BLaER1 treated with 17β-estradiol and CSF1 and Interleukin-3, amounts not matched to agents 10 nM and 100 nM (cell line): ENCODE measurements at regions not wholly inside any gene's neighbourhood (a gene's known extent, or its start where the extent isn't known, plus 50 kb on each side); places are given as distances from the start of the nearest gene placed in this dataset.
A peak's percentile ranks its signal among the peaks of the same experiment; 100 is the strongest.

Experiments used
- H3K27ac ChIP-seq, 11 experiments: shearing (Covaris generic); formaldehyde crosslinking; 2 replicates each; pipeline ENCODE4 v1.8.1; 2022
- H3K27me3 ChIP-seq, 11 experiments: shearing (Covaris generic); formaldehyde crosslinking; 2 replicates each; pipeline ENCODE4 v1.8.1; 2022
- H3K36me3 ChIP-seq, 11 experiments: shearing (Covaris generic); formaldehyde crosslinking; 2 replicates each; pipeline ENCODE4 v1.8.1; 2022
- H3K4me1 ChIP-seq, 10 experiments: shearing (Covaris generic); formaldehyde crosslinking; 2 replicates each; pipeline ENCODE4 v1.8.1; 2022
- H3K4me2 ChIP-seq, 11 experiments: shearing (Covaris generic); formaldehyde crosslinking; 2 replicates each; pipeline ENCODE4 v1.8.1; 2022
- H3K4me3 ChIP-seq, 10 experiments: shearing (Covaris generic); formaldehyde crosslinking; 2 replicates each; pipeline ENCODE4 v1.8.1; 2022
- H3K9ac ChIP-seq, 11 experiments: shearing (Covaris generic); formaldehyde crosslinking; 2 replicates each; pipeline ENCODE4 v1.8.1; 2022
- H3K9me3 ChIP-seq, 11 experiments: shearing (Covaris generic); formaldehyde crosslinking; replicated peaks in 1 of 11; 2 replicates each; pipeline ENCODE4 v1.8.1; 2022
- H4K20me1 ChIP-seq, 11 experiments: shearing (Covaris generic); formaldehyde crosslinking; 2 replicates each; pipeline ENCODE4 v1.8.1; 2022
- Cebpa-rat ChIP-seq, 11 experiments: shearing (Covaris generic); IDR thresholded peaks; 2 replicates each; pipeline ENCODE4 v1.8.1; 2022

DNA sequence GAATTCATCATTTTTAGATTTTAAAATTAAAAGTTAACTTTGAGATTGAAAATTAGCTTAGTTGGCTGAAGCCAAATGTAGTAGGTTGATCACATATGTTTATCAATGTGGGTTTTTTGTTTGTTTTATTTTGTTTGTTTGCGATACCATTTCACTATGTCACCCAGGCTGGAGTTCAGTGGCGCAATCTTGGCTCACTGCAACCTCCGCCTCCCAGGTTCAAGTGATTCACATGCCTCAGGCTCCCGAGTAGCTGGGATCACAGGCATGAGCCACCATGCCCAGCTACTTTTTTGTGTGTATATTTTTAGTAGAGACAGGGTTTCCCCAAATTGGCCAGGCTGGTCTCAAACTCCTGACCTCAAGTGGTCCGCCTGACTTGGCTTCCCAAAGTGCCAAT is 665.7 kb upstream of the SLC10A2 start:
- no peaks in the 10 kb centered on the region for H3K36me3 ChIP-seq
- H3K27me3 ChIP-seq: no peaks in the 10 kb centered on the region
- H3K4me1 ChIP-seq: no peaks in the 10 kb centered on the region
- no peaks in the 10 kb centered on the region for H3K9me3 ChIP-seq
- no peak overlapping the region for H3K4me3 ChIP-seq
- H3K9ac ChIP-seq: no peak overlapping the region
- H3K27ac ChIP-seq: no peak overlapping the region
- H3K4me2 ChIP-seq: no peak overlapping the region
- TF ChIP-seq Cebpa-rat (IDR thresholded peaks at IDR 0.05): no peak
- H4K20me1 ChIP-seq: no peaks in the 10 kb centered on the region

DNA sequence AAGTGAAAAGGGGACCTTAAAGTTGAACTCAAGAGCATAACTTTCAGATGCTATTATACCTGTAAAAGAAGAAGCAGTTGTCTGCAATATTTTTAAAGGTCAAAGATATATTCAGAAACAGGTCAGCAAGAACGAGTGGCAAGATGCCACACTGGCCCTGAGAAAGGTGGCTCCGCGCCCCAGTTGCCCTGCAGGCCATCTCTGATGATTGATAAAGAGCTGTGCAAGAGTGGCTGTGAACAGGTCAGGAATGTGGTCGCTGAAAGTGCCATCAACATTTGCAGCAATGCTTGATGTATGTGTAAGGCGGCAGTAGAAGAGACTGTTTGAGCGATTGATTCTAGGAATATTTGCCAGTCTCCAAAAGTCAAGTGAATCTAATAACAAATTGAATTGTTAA is 664.2 kb upstream of the SLC10A2 start:
- no peaks in the 10 kb centered on the region for H3K4me1 ChIP-seq
- no peaks in the 10 kb centered on the region for H3K9me3 ChIP-seq
- H3K9ac ChIP-seq: no peak overlapping the region
- no peaks in the 10 kb centered on the region for H3K36me3 ChIP-seq
- H3K4me3 ChIP-seq: no peak overlapping the region
- H3K27ac ChIP-seq: no peak overlapping the region
- H4K20me1 ChIP-seq: no peaks in the 10 kb centered on the region
- no peak overlapping the region for H3K4me2 ChIP-seq
- no peaks in the 10 kb centered on the region for H3K27me3 ChIP-seq
- TF ChIP-seq Cebpa-rat (IDR thresholded peaks at IDR 0.05): no peak

DNA sequence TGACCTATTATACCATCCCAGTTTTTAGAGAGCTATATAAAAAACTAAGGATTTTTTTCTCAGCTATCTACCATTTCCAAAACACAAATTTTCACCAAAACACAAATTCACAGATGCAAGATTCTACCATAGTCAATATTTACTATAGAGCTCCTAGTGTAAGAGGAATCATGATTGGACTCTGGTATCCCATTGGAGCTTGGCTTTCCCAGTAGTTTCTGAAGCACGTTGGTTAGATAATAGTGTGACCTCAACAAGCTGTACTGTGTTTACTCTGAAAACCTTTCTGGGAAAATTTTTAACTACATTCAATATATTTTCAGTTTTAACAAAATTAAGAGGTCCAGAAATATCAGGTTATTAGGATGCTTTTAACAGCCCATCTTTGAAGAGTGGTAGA is 660.6 kb upstream of the SLC10A2 start:
- no peaks in the 10 kb centered on the region for H3K27me3 ChIP-seq
- H3K9me3 ChIP-seq: no peaks in the 10 kb centered on the region
- no peak overlapping the region for H3K4me3 ChIP-seq
- no peaks in the 10 kb centered on the region for H4K20me1 ChIP-seq
- no peaks in the 10 kb centered on the region for H3K4me1 ChIP-seq
- TF ChIP-seq Cebpa-rat (IDR thresholded peaks at IDR 0.05): no peak
- no peak overlapping the region for H3K4me2 ChIP-seq
- H3K36me3 ChIP-seq: no peaks in the 10 kb centered on the region
- H3K27ac ChIP-seq: no peak overlapping the region
- no peak overlapping the region for H3K9ac ChIP-seq

DNA sequence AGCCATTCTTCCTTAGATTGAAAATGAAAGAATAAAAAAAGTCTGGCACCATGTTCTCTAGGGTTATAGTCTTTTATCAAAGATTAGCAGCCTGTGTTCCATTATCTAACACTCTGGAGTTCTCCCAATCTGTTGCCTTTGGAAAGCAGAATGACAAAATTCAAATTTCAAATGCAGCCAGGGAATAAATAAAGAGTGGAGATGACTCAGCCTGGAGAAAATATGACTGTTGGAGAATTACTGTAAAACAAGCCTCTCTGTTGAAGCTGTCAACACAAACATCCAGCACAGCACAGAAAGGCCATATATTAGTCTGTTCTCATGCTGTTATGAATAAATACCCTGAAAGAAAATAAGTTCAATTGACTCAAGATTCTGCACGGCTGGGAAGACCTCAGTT is 650.5 kb upstream of the SLC10A2 start:
- H4K20me1 ChIP-seq: no peaks in the 10 kb centered on the region
- H3K36me3 ChIP-seq: no peaks in the 10 kb centered on the region
- H3K4me3 ChIP-seq: no peak overlapping the region
- H3K27ac ChIP-seq: no peak overlapping the region
- no peak overlapping the region for H3K9ac ChIP-seq
- no peaks in the 10 kb centered on the region for H3K4me1 ChIP-seq
- H3K27me3 ChIP-seq: no peaks in the 10 kb centered on the region
- no peak for TF ChIP-seq Cebpa-rat (IDR thresholded peaks at IDR 0.05)
- peaks cover 0 to 5% (median 0%) of the 10 kb centered on the region in 11 experiments; a peak in 1 of 22 replicates for H3K9me3 ChIP-seq
- H3K4me2 ChIP-seq: no peak overlapping the region

DNA sequence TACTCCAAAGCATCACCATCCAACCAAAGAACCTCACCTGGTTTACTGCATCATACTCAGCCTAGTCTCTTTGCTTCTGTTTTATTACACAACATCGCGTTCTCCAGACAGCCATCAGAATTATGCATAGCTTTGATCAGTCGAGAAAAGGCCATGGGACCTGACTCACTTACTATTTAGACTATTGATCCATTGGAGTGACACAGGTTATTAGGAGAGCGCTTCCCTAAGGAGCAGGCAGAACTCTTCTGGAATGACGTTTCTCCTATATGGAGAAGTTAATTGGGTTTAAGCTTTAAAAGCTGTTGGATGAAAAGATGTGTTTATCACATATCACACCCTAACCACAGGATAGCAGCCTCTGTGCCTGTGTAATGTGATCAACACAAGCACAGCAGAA is 649.1 kb upstream of the SLC10A2 start:
- Histone ChIP-seq H3K27ac (no peak overlapping the region), H3K9ac (no peak overlapping the region), H3K9me3 (peaks cover 0 to 5% (median 0%) of the 10 kb centered on the region in 11 experiments; a peak in 1 of 22 replicates), H3K36me3 (no peaks in the 10 kb centered on the region), H3K4me2 (no peak overlapping the region), H3K27me3 (no peaks in the 10 kb centered on the region), H4K20me1 (no peaks in the 10 kb centered on the region), H3K4me1 (no peaks in the 10 kb centered on the region), H3K4me3 (no peak overlapping the region)
- no peak for TF ChIP-seq Cebpa-rat (IDR thresholded peaks at IDR 0.05)

DNA sequence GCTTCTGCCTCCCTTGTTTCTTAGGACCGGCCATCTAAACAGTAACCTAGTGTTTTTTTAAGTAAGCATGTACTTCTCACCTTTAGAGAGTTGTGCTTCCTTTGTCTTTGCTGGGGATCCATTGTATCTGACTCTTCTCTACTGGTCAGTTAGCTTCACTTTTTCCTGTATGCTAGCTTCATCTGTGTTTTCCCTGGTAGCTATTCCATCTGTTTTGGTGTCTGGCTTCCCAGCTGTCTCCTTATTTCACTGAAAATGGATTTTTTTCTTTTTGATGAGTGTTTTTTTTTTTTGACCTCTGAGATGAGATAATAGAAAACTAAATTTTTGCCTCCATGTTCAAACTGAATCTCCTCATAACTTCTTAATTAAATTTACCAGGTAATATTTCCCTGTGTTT is 637.0 kb upstream of the SLC10A2 start:
- Histone ChIP-seq H3K4me1 (peaks cover 0 to under 1% (median 0%) of the 10 kb centered on the region in 10 experiments; a peak in 1 of 20 replicates), H4K20me1 (no peaks in the 10 kb centered on the region), H3K4me2 (no peak overlapping the region), H3K27me3 (no peaks in the 10 kb centered on the region), H3K9ac (no peak overlapping the region), H3K4me3 (no peak overlapping the region), H3K36me3 (no peaks in the 10 kb centered on the region), H3K27ac (no peak overlapping the region), H3K9me3 (0 out of 22 replicates have a peak, but pooled peaks cover 0 to 4% (median 0%) of the 10 kb centered on the region in 11 experiments)
- TF ChIP-seq Cebpa-rat (IDR thresholded peaks at IDR 0.05): no peak

DNA sequence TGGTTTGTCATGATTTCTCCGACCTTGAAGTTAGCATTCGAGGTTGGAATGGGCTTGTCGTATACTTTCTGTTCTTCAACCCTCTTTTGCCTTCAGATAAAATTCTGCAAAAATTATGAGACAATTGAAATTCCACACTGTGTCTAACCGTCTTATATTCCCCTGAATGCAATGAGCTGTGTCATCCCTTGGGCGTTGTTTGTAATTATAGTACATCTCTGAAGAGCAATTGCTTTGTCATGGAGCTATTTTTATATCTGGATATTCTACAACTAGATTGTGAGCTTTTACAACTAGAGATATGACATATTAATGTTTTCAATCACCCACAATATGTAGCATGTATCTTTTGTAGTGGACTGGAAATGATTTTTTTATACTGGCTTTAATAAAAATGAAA is 631.8 kb upstream of the SLC10A2 start:
- no peak overlapping the region for H3K4me3 ChIP-seq
- no peak for TF ChIP-seq Cebpa-rat (IDR thresholded peaks at IDR 0.05)
- H3K4me2 ChIP-seq: 0 out of 22 replicates have a peak overlapping the region, but pooled peaks of 2 of the 11 experiments have one; percentile 4 to 18
- H3K27me3 ChIP-seq: no peaks in the 10 kb centered on the region
- peaks cover 0 to 9% (median 0%) of the 10 kb centered on the region in 10 experiments; a peak in 2 of 20 replicates for H3K4me1 ChIP-seq
- no peak overlapping the region for H3K27ac ChIP-seq
- no peaks in the 10 kb centered on the region for H3K36me3 ChIP-seq
- H3K9ac ChIP-seq: no peak overlapping the region
- H4K20me1 ChIP-seq: no peaks in the 10 kb centered on the region
- 0 out of 22 replicates have a peak, but pooled peaks cover 0 to 4% (median 0%) of the 10 kb centered on the region in 11 experiments for H3K9me3 ChIP-seq

DNA sequence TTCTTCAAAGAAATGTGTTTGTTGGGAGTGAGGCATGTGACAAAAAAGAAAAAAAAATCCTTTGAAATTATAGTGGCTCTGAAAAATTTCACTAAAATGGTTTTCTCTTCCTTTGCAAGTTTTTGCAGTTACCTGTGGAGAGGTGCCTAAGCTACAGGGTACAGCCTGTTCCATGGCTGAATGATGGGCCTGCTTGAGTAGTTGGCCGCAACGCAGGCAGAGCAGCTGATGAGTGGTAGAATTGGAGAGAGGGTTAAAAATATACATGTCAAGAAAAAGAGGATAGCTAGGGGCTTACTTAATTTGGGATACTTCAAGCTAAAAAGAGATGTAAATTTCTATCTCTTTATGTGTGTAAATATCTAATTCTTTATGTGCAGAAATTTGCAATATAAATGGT is 629.1 kb upstream of the SLC10A2 start:
- no peak for TF ChIP-seq Cebpa-rat (IDR thresholded peaks at IDR 0.05)
- 0 out of 22 replicates have a peak, but pooled peaks cover 0 to 4% (median 0%) of the 10 kb centered on the region in 11 experiments for H3K9me3 ChIP-seq
- H3K36me3 ChIP-seq: no peaks in the 10 kb centered on the region
- no peaks in the 10 kb centered on the region for H3K27me3 ChIP-seq
- no peak overlapping the region for H3K27ac ChIP-seq
- H3K4me1 ChIP-seq: peaks cover 0 to 9% (median 0%) of the 10 kb centered on the region in 10 experiments; a peak in 2 of 20 replicates
- no peak overlapping the region for H3K4me2 ChIP-seq
- H3K9ac ChIP-seq: no peak overlapping the region
- no peaks in the 10 kb centered on the region for H4K20me1 ChIP-seq
- no peak overlapping the region for H3K4me3 ChIP-seq

DNA sequence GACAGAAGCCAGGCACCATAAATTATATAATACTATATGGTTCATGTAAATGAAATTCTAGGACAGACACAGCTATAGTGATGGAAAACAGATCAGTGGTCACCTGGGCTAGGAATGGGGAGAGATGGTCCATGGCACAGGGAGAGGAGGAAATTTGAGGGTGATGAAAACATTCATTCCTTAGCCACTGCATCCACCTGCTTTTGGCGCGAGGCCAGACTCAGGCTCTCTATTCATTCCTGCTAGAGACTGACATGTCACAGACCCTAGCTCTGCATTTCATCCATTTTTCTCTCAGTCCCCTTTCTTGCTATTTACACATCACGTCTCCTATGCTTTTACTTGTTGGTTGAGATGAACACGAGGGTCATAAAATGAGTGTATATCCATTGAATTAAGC is 628.3 kb upstream of the SLC10A2 start:
- TF ChIP-seq Cebpa-rat (IDR thresholded peaks at IDR 0.05): no peak
- H3K9me3 ChIP-seq: 0 out of 22 replicates have a peak, but pooled peaks cover 0 to 4% (median 0%) of the 10 kb centered on the region in 11 experiments
- H3K27ac ChIP-seq: no peak overlapping the region

DNA sequence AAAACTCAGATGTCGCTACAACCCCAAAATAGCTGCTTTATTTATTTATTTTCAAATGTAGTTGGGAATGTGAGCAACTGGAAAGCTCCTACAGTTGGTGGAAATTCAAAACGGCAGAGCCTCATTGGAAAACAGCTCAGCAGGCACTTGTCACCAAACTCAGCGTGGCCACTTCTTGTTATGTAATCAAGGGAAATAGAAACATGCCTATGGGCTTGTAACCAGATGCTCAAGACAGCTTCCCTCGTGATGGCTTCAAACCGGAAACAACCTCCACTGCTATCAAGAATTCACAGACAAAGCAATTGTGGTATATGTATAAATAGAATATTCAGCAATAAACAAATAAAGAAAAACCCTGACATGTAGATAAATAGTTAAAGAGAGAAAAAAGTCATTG is 627.8 kb upstream of the SLC10A2 start:
- Histone ChIP-seq H3K4me3 (no peak overlapping the region), H3K27ac (no peak overlapping the region), H3K36me3 (no peaks in the 10 kb centered on the region), H3K4me2 (no peak overlapping the region), H4K20me1 (no peaks in the 10 kb centered on the region), H3K27me3 (no peaks in the 10 kb centered on the region), H3K9ac (no peak overlapping the region), H3K4me1 (peaks cover 0 to 9% (median 0%) of the 10 kb centered on the region in 10 experiments; a peak in 2 of 20 replicates), H3K9me3 (0 out of 22 replicates have a peak, but pooled peaks cover 0 to 4% (median 0%) of the 10 kb centered on the region in 11 experiments)
- no peak for TF ChIP-seq Cebpa-rat (IDR thresholded peaks at IDR 0.05)

More for the DNA sequence above, 628.3 kb upstream of the SLC10A2 start:
- H3K4me2 ChIP-seq: no peak overlapping the region
- peaks cover 0 to 9% (median 0%) of the 10 kb centered on the region in 10 experiments; a peak in 2 of 20 replicates for H3K4me1 ChIP-seq
- no peak overlapping the region for H3K4me3 ChIP-seq
- H4K20me1 ChIP-seq: no peaks in the 10 kb centered on the region
- H3K36me3 ChIP-seq: no peaks in the 10 kb centered on the region
- H3K27me3 ChIP-seq: no peaks in the 10 kb centered on the region
- H3K9ac ChIP-seq: no peak overlapping the region
